Kidney (tissue), 13 donors: ENCODE measurements at regions not wholly inside any gene's neighbourhood (a gene's known extent, or its start where the extent isn't known, plus 50 kb on each side); places are given as distances from the start of the nearest gene placed in this dataset.

ENCODE experiments used
- DNase-seq, 5 donors: peaks; one replicate each; pipeline ENCODE4 v3.0.0-alpha.2; 2013 to 2020
- FAIRE-seq: peaks from 2 replicates; lab custom pipeline; 2012; peaks lifted over from hg19 to GRCh38; lab: Jason Lieb, UNC
- H3K27ac ChIP-seq, 2 donors: one replicate each; pipeline ENCODE4 v1.7.0; 2013; ENCODE audit warnings: low read depth in 2 of 2, low read length in 2 of 2, inconsistent platforms in 1 of 2
- H3K27me3 ChIP-seq: one replicate; pipeline ENCODE4 v1.7.1; 2013; ENCODE audit warnings: low read length, inconsistent platforms; ENCODE audit not compliant: control insufficient read depth, insufficient read depth
- H3K36me3 ChIP-seq, 3 donors: one replicate each; pipeline versions ENCODE4 v1.7.0 to v1.7.1; 2013; ENCODE audit warnings: low read length in 3 of 3, control low read depth in 1 of 3, inconsistent platforms in 1 of 3; ENCODE audit not compliant: insufficient read depth in 3 of 3, control insufficient read depth in 2 of 3
- H3K4me1 ChIP-seq, 3 donors: one replicate each; pipeline versions ENCODE4 v1.7.0 to v1.7.1; 2013; ENCODE audit warnings: low read length in 3 of 3, inconsistent platforms in 1 of 3, low read depth in 1 of 3; ENCODE audit not compliant: control insufficient read depth in 2 of 3, insufficient read depth in 2 of 3
- H3K4me3 ChIP-seq, 3 donors: one replicate each; pipeline versions ENCODE4 v1.7.0 to v1.8.1; 2013; ENCODE audit warnings: low read length in 3 of 3, control low read depth in 1 of 3, inconsistent platforms in 1 of 3
- H3K9ac ChIP-seq, 3 donors: one replicate each; pipeline versions ENCODE4 v1.7.0 to v1.7.1; 2013; ENCODE audit warnings: low read length in 3 of 3, control low read depth in 1 of 3, inconsistent platforms in 1 of 3
- H3K9me3 ChIP-seq, 3 donors: one replicate each; pipeline versions ENCODE4 v1.7.0 to v1.7.1; 2013; ENCODE audit warnings: low read length in 3 of 3, control low read depth in 1 of 3, inconsistent platforms in 1 of 3; ENCODE audit not compliant: control insufficient read depth in 2 of 3, insufficient read depth in 1 of 3
- intact Hi-C: fragments of 100-400 bp; cut with DNase I; formaldehyde crosslinking; loops from one replicate; pipeline ENCODE4 v1.11.1; 2022
- TF ChIP-seq, protein P1 (sequence below): IDR thresholded peaks from 3 replicates; pipeline ENCODE4 v1.5.1; 2012; ENCODE audit warnings: mild to moderate bottlenecking, moderate library complexity, borderline replicate concordance; ENCODE audit not compliant: insufficient read depth; ENCODE audit errors: extremely low read depth
- donor health status: control.
- donor health status: control.
- donor health status: control.
- donor health status: control.
- donor health status: control.
- donor health status: DM: yes; HTN: yes; CAD: no.
- donor health status: Normal renal cell carcinoma (clear cell type).

GRCh38 chr22:48869788-48870187 is 957.9 kb downstream of the BRD1 start:
- TF ChIP-seq, protein P1, sequence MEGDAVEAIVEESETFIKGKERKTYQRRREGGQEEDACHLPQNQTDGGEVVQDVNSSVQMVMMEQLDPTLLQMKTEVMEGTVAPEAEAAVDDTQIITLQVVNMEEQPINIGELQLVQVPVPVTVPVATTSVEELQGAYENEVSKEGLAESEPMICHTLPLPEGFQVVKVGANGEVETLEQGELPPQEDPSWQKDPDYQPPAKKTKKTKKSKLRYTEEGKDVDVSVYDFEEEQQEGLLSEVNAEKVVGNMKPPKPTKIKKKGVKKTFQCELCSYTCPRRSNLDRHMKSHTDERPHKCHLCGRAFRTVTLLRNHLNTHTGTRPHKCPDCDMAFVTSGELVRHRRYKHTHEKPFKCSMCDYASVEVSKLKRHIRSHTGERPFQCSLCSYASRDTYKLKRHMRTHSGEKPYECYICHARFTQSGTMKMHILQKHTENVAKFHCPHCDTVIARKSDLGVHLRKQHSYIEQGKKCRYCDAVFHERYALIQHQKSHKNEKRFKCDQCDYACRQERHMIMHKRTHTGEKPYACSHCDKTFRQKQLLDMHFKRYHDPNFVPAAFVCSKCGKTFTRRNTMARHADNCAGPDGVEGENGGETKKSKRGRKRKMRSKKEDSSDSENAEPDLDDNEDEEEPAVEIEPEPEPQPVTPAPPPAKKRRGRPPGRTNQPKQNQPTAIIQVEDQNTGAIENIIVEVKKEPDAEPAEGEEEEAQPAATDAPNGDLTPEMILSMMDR = no peak

GRCh38 chr22:48869161-48869560 is 958.5 kb downstream of the BRD1 start:
- Histone ChIP-seq H3K4me3 (no peak overlapping the region), H3K4me1 (no peaks in the 10 kb centered on the region), H3K36me3 (no peaks in the 10 kb centered on the region), H3K9me3 (peaks cover 0 to 3% (median 0%) of the 10 kb centered on the region in 3 donors), H3K27me3 (no peaks in the 10 kb centered on the region), H3K9ac (no peak overlapping the region), H3K27ac (no peak overlapping the region)
- no peak for FAIRE-seq
- peak in 2 of 5 donors; percentile 15 to 62 for DNase-seq
- intact Hi-C loops = no loop called here
- TF ChIP-seq, protein P1 = no peak

More at GRCh38 chr22:48869788-48870187, 957.9 kb downstream of the BRD1 start:
- H3K36me3 ChIP-seq = no peaks in the 10 kb centered on the region
- H3K4me1 ChIP-seq = no peaks in the 10 kb centered on the region
- H3K9ac ChIP-seq = no peak overlapping the region
- intact Hi-C loops = no loop called here
- H3K9me3 ChIP-seq = peaks cover 0 to 3% (median 0%) of the 10 kb centered on the region in 3 donors
- FAIRE-seq (no peak), DNase-seq (peak in 1 of 5 donors; percentile 8)
- no peaks in the 10 kb centered on the region for H3K27me3 ChIP-seq
- H3K27ac ChIP-seq = no peak overlapping the region
- no peak overlapping the region for H3K4me3 ChIP-seq

DNA sequence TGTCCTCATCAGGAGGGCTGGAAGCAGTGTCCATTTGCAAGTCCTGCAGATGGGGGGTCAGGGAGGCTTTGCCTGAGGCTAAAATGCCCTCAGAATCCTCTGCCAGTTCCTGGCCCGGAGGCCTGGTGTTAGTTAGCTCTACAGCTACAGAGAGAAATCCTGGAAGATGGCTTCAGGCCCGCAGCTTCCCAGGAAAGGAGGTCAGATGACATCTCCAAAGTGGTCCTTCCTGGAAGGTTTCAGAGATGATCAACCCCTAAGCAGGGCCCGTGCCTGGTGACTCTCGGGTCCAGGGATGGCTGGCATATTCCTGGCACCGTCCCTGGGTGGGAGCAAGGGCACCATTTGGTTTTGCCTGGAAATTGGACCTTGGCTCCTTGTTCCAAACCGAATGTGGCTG is 959.1 kb downstream of the BRD1 start:
- TF ChIP-seq, protein P1 = no peak
- Histone ChIP-seq H3K36me3 (no peaks in the 10 kb centered on the region), H3K27ac (no peak overlapping the region), H3K9me3 (peaks cover 0 to 3% (median 0%) of the 10 kb centered on the region in 3 donors), H3K4me3 (no peak overlapping the region), H3K27me3 (no peaks in the 10 kb centered on the region), H3K9ac (no peak overlapping the region), H3K4me1 (no peaks in the 10 kb centered on the region)
- peak in 2 of 5 donors; percentile 5 to 29 for DNase-seq
- no peak for FAIRE-seq
- intact Hi-C loops = no loop called here

- Histone ChIP-seq H3K4me3 (no peak overlapping the region), H3K4me1 (no peaks in the 10 kb centered on the region), H3K36me3 (no peaks in the 10 kb centered on the region), H3K27ac (no peak overlapping the region), H3K9me3 (peaks cover 0 to 3% (median 0%) of the 10 kb centered on the region in 3 donors), H3K27me3 (no peaks in the 10 kb centered on the region), H3K9ac (no peak overlapping the region)
- no peak for FAIRE-seq
- peak in 2 of 5 donors; percentile 17 to 28 for DNase-seq
- TF ChIP-seq, protein P1 = no peak
- intact Hi-C loops = no loop called here
These were observed 959.8 kb downstream of the BRD1 start for GRCh38 chr22:48867891-48868290.
